HG03196 (cell line): ENCODE measurements at regions not wholly inside any gene's neighbourhood (a gene's known extent, or its start where the extent isn't known, plus 50 kb on each side); places are given as distances from the start of the nearest gene placed in this dataset.
A peak's percentile ranks its signal among the peaks of the same experiment; 100 is the strongest.

Experiments used
- ATAC-seq: cut with Tn5 transposase; IDR thresholded peaks from one replicate; pipeline ENCODE4 v1.9.1; 2021; ENCODE audit not compliant: unreplicated experiment

GRCh38 chr11:128105950-128106349 lies 481.4 kb downstream of the ETS1 start:
- no peak for ATAC-seq

DNA sequence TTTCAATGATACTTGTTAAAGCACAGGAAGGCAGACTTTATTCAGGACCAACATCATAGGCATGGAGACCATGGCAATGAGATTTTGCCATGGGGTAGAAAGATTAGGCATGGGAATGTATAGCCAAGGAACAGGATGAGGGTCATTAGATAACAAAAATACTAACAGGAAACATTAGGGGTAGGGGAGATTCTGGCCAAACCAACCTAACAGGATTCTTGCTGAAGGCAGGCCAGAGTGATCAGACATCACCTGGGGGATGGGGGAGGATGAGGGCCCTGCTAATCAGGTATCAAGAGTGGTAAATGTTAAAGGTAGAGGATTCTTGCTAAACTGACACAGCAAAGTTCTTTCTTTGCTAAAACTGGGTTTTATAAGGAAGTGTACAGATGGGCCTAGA lies 481.8 kb downstream of the ETS1 start:
- no peak for ATAC-seq

- ATAC-seq = no peak
These were observed 484.0 kb downstream of the ETS1 start for GRCh38 chr11:128103278-128103873.

DNA sequence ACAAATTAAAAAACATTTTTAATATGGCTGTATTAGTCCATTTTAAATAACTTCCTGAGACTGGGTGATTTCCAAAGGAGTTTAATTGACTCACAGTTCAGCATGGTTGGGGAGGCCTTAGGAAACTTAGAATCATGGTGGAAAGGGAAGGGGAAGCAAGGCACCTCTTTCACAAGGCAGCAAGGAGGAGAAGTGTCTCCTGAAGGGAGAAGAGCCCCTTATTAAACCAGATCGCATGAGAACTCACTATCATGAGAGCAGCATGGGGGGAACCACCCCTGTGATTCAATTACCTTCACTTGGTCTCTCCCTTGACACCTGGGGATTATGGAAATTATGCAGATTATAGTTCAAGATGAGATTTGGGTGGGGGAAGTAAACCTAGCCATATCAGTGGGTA lies 488.6 kb downstream of the ETS1 start:
- no peak for ATAC-seq

- no peak for ATAC-seq
These were observed 491.8 kb downstream of the ETS1 start for GRCh38 chr11:128095466-128095981.

GRCh38 chr11:128093689-128094088 lies 493.7 kb downstream of the ETS1 start:
- no peak for ATAC-seq

- ATAC-seq = no peak
These were observed 497.4 kb downstream of the ETS1 start for GRCh38 chr11:128089962-128090361.

- no peak for ATAC-seq
These were observed 500.6 kb downstream of the ETS1 start for GRCh38 chr11:128086794-128087193.

GRCh38 chr11:128085276-128085675 lies 502.1 kb downstream of the ETS1 start:
- no peak for ATAC-seq

- ATAC-seq = no peak
These were observed 504.8 kb downstream of the ETS1 start for GRCh38 chr11:128082574-128082973.

DNA sequence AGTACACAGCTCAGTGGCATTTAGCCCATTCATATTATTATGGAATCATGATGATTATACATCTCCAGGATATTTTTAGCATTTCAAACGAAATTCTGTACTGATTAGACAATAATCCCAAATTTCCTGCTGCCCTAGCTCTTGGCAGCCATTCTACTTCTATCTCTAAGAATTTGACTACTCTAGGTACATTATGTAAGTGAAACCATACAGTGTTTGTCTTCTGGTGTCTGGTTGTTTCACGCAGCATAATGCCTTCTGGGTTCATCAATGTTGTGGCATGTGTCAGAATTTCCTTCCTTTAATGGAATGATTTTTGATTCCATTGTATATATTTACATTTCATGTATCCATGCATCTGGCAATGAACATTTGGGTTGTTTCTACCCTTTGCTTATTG lies 517.7 kb downstream of the ETS1 start:
- no peak for ATAC-seq

DNA sequence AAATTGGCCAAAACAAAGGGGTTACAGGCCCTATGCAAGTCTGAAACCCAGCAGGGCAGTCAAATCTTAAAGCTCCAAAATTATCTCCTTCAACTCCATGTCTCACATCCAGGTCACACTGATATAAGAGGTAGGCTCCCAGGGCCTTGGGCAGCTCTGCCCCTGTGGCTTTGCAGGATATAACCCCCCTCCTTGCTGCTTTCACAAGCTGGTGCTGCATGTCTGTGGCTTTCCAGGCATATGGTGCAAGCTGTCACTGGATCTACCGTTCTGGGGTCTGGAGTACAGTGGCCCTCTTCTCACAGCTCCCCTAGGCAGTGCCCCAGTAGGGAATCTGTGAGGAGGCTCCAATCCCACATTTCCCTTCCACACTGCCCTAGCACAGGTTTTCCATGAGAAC lies 519.6 kb downstream of the ETS1 start:
- ATAC-seq = no peak

GRCh38 chr11:128066399-128066798 lies 521.0 kb downstream of the ETS1 start:
- no peak for ATAC-seq

GRCh38 chr11:128061281-128061871 lies 526.0 kb downstream of the ETS1 start:
- ATAC-seq = no peak

DNA sequence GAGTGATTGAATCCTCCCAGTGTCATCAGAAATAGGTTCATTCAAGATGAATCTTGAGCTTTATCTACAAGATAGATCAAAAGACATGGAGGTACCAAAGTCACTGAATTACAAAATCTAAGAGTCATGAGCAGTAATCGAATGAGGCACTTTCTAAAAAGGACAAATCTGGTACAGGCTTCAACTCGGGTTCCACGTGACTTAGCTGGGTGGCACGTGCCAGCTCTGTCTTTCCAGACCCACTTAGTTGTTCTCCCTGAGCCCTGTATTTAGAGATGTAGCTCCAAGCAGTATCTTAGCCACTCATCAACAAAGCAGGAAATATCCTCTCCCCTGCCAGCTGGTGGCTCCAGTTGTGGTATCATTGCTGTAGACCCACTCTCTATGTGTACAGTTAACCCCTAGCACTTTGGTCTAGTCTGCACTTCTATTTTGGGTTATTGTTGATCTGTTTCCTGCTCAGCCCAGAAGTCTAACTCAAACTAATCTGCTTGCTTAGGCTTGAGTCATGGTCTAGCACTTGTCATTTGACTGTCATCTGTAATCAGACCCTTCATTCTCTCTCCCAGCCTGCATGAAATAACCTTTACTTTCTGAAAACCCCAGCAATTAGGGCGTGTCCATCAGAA lies 528.7 kb downstream of the ETS1 start:
- ATAC-seq = no peak

DNA sequence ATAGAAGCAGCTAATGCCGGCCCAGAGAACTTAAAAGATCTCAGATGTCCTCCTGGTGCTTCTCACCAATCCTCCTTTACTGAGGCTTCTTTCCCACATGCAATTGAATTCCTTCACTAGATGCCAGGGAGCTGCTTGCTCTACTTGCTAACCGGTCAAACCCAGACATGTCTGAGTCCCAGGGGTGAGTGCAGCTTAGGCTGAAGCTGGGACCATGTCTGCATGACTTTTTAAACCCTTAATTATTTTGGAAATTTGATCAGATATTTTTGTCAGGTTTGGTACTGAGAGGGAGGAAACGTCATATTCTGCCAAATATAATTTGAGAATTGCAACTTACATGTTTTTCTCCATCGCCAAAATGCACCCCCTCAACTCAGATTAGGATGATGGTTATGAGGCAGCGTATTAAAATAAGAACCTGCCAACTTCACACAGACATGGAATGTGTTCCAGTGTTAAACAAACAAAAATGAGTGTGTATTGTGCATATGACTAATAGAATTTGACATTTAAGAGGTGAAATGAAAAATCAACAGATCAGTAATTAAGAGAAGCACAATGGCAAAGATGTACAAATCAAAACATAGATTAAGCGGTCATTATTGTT lies 529.5 kb downstream of the ETS1 start:
- ATAC-seq = no peak

DNA sequence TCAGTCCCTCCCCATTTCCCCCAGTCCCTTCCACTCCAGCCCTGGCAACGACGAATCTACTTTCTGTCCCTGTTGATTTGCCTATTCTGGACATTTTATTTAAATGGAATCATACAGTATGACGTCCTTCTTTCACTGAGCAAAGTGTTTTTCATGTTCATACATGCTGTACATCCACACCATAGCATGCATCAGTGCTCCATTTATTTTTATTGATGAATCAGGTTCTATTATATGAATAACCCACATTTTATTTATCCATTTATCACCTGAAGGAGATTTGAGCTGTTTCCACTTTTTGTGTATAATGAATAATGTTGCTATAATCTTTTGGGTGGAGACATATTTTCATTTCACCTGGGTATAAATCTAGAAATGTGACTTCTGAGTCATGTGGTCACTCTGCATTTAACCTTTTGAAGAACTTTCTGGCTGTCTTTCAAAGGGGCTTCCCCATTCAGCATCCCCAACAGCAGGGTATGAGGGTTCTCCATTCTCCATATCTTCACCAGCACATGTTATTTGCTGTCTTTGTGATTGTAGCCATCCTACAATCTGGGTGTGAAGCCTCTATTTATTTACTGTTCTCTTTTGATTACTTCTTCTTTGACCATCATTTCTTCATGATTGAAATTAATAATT lies 531.7 kb downstream of the ETS1 start:
- no peak for ATAC-seq

DNA sequence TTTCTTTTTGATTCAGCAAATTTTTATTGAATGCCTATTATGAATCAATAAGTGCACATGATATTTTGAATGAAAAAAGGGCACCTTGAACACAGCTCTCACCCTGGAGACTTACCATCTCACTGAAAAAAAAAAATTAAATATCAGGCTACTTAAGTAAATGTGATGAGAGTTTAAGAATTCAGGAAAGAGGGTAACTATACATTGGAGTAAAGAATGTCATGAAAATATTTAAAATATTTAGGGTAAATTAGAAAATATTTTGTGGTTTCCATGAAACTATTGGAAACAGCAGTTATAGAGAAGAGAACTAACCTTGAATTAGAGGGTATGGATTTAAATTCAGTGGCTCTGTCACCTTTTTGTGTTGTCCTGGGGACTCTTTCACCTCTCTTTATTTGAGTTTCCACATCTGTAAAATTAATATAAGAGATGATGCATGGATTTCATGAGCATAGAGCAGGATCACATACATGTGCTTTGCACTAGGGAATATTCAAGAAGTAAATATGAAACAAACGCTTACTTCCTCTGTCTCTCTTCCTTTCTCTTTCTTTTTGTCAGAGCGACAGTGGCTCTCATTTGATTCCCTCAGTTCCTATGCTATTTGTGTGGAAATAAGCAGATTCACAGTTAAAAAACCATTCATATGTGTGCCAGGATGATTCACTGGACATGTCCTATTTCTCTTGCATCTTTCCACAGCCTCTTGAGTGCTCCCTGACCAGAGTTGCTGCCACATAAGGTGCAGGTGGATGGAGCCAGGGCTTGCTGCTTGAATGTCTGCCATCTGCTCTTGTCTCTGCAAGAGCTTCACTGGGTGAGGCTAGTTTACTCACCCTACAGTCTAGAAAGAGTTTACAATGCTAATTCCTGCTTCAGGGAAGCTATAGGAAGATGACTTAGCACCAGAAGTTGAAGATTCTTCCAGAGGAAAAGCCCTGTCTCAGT lies 533.1 kb downstream of the ETS1 start:
- ATAC-seq = peak; percentile 61

DNA sequence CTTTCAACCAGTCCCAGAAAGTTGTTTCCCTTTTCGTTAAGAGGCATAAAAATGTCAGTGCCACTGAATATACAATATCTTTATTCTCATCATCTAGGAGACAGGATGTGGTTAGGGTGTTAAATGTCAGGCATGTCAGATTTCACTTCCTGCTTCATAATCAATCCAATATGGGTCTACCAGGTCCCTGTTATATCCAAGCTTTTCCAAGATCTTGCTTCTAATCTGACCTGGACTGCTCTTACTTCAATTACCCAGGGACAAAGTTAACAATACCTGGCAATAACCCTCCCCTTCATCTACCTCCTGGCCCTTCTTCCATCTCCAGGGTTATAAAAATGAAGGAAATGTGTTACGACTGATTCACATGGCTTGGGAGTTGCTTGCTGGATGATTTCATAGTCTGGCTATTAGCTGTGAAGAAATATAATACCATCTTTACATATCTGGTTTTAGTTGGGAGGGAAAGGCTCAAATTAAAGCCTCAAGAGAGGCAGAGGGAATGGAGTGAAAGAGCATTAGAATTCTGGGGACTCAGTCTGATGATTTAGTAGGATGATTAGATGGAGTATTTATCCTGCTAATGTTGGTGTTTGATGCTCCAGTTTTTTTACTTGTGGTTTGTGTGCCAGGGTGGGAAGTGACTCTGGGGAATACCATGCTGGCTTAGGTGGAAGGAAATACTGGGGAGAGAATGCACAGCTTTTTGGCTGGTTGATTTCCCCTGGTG lies 534.3 kb downstream of the ETS1 start:
- no peak for ATAC-seq

GRCh38 chr11:128048121-128048520 lies 539.2 kb downstream of the ETS1 start:
- no peak for ATAC-seq
